Nephron progenitor cell (in vitro differentiated cells): ENCODE measurements at regions not wholly inside any gene's neighbourhood (a gene's known extent, or its start where the extent isn't known, plus 50 kb on each side); places are given as distances from the start of the nearest gene placed in this dataset.
"Not testable (repeated sequence)": the region's sequence is repeated elsewhere in the genome, so short reads cannot be mapped to it uniquely, and the experiment has no call there.

ENCODE experiments used
- DNase-seq: peaks from one replicate; pipeline ENCODE4 v3.0.0; 2021
- H3K27ac Mint-ChIP-seq: 2 replicates; pipeline ENCODE4 v1.8.0; 2021; ENCODE audit warnings: mild to moderate bottlenecking, moderate library complexity, mixed read lengths
- H3K27me3 Mint-ChIP-seq: 2 replicates; pipeline ENCODE4 v1.8.0; 2021; ENCODE audit warnings: mild to moderate bottlenecking, low read depth, mixed read lengths; ENCODE audit not compliant: poor library complexity
- H3K36me3 Mint-ChIP-seq: 2 replicates; pipeline ENCODE4 v1.8.0; 2021; ENCODE audit warnings: low read depth, mixed read lengths
- H3K4me1 Mint-ChIP-seq: 2 replicates; pipeline ENCODE4 v1.8.0; 2021; ENCODE audit warnings: mixed read lengths
- H3K4me3 Mint-ChIP-seq: 2 replicates; pipeline ENCODE4 v1.8.0; 2021; ENCODE audit warnings: mild to moderate bottlenecking, moderate library complexity, mixed read lengths
- H3K9me3 Mint-ChIP-seq: 2 replicates; pipeline ENCODE4 v1.8.0; 2021; ENCODE audit warnings: mild to moderate bottlenecking, moderate library complexity, mixed read lengths
- CTCF ChIP-seq: fragments of 200-600 bp; sonication (generic); IDR thresholded peaks from 2 replicates; pipeline ENCODE4 v1.5.0; 2021; ENCODE audit warnings: antibody characterized with exemption

- Mint-ChIP-seq H3K9me3 (no peaks in the 10 kb centered on the region), H3K36me3 (no peaks in the 10 kb centered on the region), H3K4me1 (peaks cover 5% of the 10 kb centered on the region), H3K27me3 (peaks cover 3% of the 10 kb centered on the region), H3K27ac (no peak overlapping the region), H3K4me3 (no peak overlapping the region)
- no peak for DNase-seq
- no peak for TF ChIP-seq CTCF
Measured at GRCh38 chr3:153852355-153852754, 268.8 kb upstream of the ARHGEF26 start.

GRCh38 chr3:153853163-153853562 is 268.0 kb upstream of the ARHGEF26 start:
- Mint-ChIP-seq H3K4me1 (peaks cover 5% of the 10 kb centered on the region), H3K9me3 (no peaks in the 10 kb centered on the region), H3K27me3 (peaks cover 4% of the 10 kb centered on the region), H3K36me3 (no peaks in the 10 kb centered on the region), H3K4me3 (no peak overlapping the region), H3K27ac (no peak overlapping the region)
- no peak for TF ChIP-seq CTCF
- no peak for DNase-seq

- no peaks in the 10 kb centered on the region for H3K36me3 Mint-ChIP-seq
- DNase-seq: no peak
- no peaks in the 10 kb centered on the region for H3K9me3 Mint-ChIP-seq
- H3K27me3 Mint-ChIP-seq: peaks cover 4% of the 10 kb centered on the region
- H3K4me3 Mint-ChIP-seq: no peak overlapping the region
- no peak for TF ChIP-seq CTCF
- H3K27ac Mint-ChIP-seq: no peak overlapping the region
- H3K4me1 Mint-ChIP-seq: peaks cover 5% of the 10 kb centered on the region
Measured at GRCh38 chr3:153855772-153856171, 265.4 kb upstream of the ARHGEF26 start.

- peaks cover 4% of the 10 kb centered on the region for H3K27me3 Mint-ChIP-seq
- H3K36me3 Mint-ChIP-seq: no peaks in the 10 kb centered on the region
Measured at GRCh38 chr3:153856932-153857331, 264.3 kb upstream of the ARHGEF26 start.

GRCh38 chr3:153864793-153865192 is 256.4 kb upstream of the ARHGEF26 start:
- no peak for TF ChIP-seq CTCF
- no peak for DNase-seq
- peaks cover 13% of the 10 kb centered on the region for H3K9me3 Mint-ChIP-seq
- no peak overlapping the region for H3K27ac Mint-ChIP-seq
- no peaks in the 10 kb centered on the region for H3K36me3 Mint-ChIP-seq
- peaks cover 8% of the 10 kb centered on the region for H3K4me1 Mint-ChIP-seq
- no peak overlapping the region for H3K4me3 Mint-ChIP-seq
- H3K27me3 Mint-ChIP-seq: peaks cover 3% of the 10 kb centered on the region

More at GRCh38 chr3:153856932-153857331, 264.3 kb upstream of the ARHGEF26 start:
- H3K27ac Mint-ChIP-seq: no peak overlapping the region
- no peaks in the 10 kb centered on the region for H3K9me3 Mint-ChIP-seq
- no peak overlapping the region for H3K4me3 Mint-ChIP-seq
- peaks cover 5% of the 10 kb centered on the region for H3K4me1 Mint-ChIP-seq
- no peak for TF ChIP-seq CTCF
- no peak for DNase-seq

- peaks cover 8% of the 10 kb centered on the region for H3K4me1 Mint-ChIP-seq
- TF ChIP-seq CTCF: no peak
Measured at GRCh38 chr3:153866901-153867300, 254.3 kb upstream of the ARHGEF26 start.

GRCh38 chr3:153874348-153874747 is 246.8 kb upstream of the ARHGEF26 start:
- not testable (repeated sequence) for H3K4me3 Mint-ChIP-seq, H3K27ac Mint-ChIP-seq, H3K27me3 Mint-ChIP-seq, H3K4me1 Mint-ChIP-seq, H3K36me3 Mint-ChIP-seq, DNase-seq
- peaks cover 18% of the 10 kb centered on the region for H3K9me3 Mint-ChIP-seq

More at GRCh38 chr3:153866901-153867300, 254.3 kb upstream of the ARHGEF26 start:
- H3K9me3 Mint-ChIP-seq: peaks cover 13% of the 10 kb centered on the region
- H3K27me3 Mint-ChIP-seq: peaks cover 3% of the 10 kb centered on the region
- no peaks in the 10 kb centered on the region for H3K36me3 Mint-ChIP-seq
- H3K27ac Mint-ChIP-seq: no peak overlapping the region
- no peak for DNase-seq
- no peak overlapping the region for H3K4me3 Mint-ChIP-seq
